HEK293 (cell line): ENCODE measurements at regions not wholly inside any gene's neighbourhood (a gene's known extent, or its start where the extent isn't known, plus 50 kb on each side); places are given as distances from the start of the nearest gene placed in this dataset.
A peak's percentile ranks its signal among the peaks of the same experiment; 100 is the strongest.

Experiments used
- CTCF ChIA-PET: fragments of 350-600 bp; formaldehyde crosslinking; extraction: SDS; loops from one replicate; lab custom pipeline; 2021; ENCODE audit warnings: antibody characterized with exemption; lab: Yijun Ruan, JAX
- POLR2A ChIA-PET: fragments of 300-600 bp; formaldehyde crosslinking; extraction: SDS; loops from one replicate; lab custom pipeline; 2020; ENCODE audit warnings: antibody characterized with exemption, inconsistent platforms; lab: Yijun Ruan, JAX
- H3K27ac ChIP-seq: fragments of 200-500 bp; sonication (Bioruptor generic); 2 replicates; pipeline ENCODE4 v1.5.1; 2014; ENCODE audit warnings: low read depth, low read length, control low read depth, inconsistent platforms; ENCODE audit errors: extremely low read depth
- H3K36me3 ChIP-seq, 2 experiments: fragments of 200-500 bp in 1 of 2; sonication (Bioruptor generic) in 1 of 2; 1 replicate in 1 of 2; 2 replicates in 1 of 2; pipeline ENCODE4 v1.5.1; 2014 to 2017; ENCODE audit warnings: inconsistent platforms in 2 of 2, low read length in 2 of 2; ENCODE audit not compliant: control insufficient read depth in 2 of 2, insufficient read depth in 1 of 2
- H3K4me1 ChIP-seq: fragments of 200-500 bp; sonication (Bioruptor generic); 2 replicates; pipeline ENCODE4 v1.5.1; 2014; ENCODE audit warnings: mild to moderate bottlenecking, low read length, inconsistent platforms; ENCODE audit not compliant: control insufficient read depth, insufficient read depth
- H3K4me3 ChIP-seq: 2 replicates; pipeline ENCODE4 v1.5.1; 2011; ENCODE audit warnings: low read depth, mild to moderate bottlenecking, control low read depth, low read length, moderate library complexity
- H3K9me3 ChIP-seq: fragments of 200-500 bp; sonication (Bioruptor generic); 2 replicates; pipeline ENCODE4 v1.5.1; 2014; ENCODE audit warnings: low read depth, low read length, inconsistent platforms; ENCODE audit not compliant: control insufficient read depth, insufficient read depth
- EGR2 ChIP-seq: fragments of 450-650 bp; formaldehyde crosslinking; IDR thresholded peaks from 2 replicates; pipeline ENCODE4 v1.5.1; 2016; ENCODE audit warnings: low read depth, missing biosample characterization, missing genetic modification characterization
- FEZF1 ChIP-seq: fragments of 450-650 bp; formaldehyde crosslinking; IDR thresholded peaks from 2 replicates; pipeline ENCODE4 v1.5.1; 2016; ENCODE audit warnings: missing biosample characterization, missing genetic modification characterization
- HIC1 ChIP-seq: fragments of 450-650 bp; formaldehyde crosslinking; IDR thresholded peaks from 2 replicates; pipeline ENCODE4 v1.5.1; 2016; ENCODE audit warnings: missing biosample characterization, missing genetic modification characterization
- PATZ1 ChIP-seq: fragments of 450-650 bp; formaldehyde crosslinking; IDR thresholded peaks from 2 replicates; pipeline ENCODE4 v1.5.1; 2016; ENCODE audit warnings: missing biosample characterization, missing genetic modification characterization
- TSHZ1 ChIP-seq: fragments of 450-650 bp; formaldehyde crosslinking; IDR thresholded peaks from 2 replicates; pipeline ENCODE4 v1.5.1; 2016; ENCODE audit warnings: missing biosample characterization, missing genetic modification characterization, borderline replicate concordance
- WT1 ChIP-seq: fragments of 450-650 bp; formaldehyde crosslinking; IDR thresholded peaks from 2 replicates; pipeline ENCODE4 v1.5.1; 2016; ENCODE audit warnings: missing biosample characterization, missing genetic modification characterization
- ZBTB21 ChIP-seq: fragments of 450-650 bp; formaldehyde crosslinking; IDR thresholded peaks from 2 replicates; pipeline ENCODE4 v1.5.1; 2017; ENCODE audit warnings: missing biosample characterization, missing genetic modification characterization
- ZEB2 ChIP-seq: fragments of 450-650 bp; formaldehyde crosslinking; IDR thresholded peaks from 2 replicates; pipeline ENCODE4 v1.5.1; 2016; ENCODE audit warnings: missing biosample characterization, missing genetic modification characterization
- ZFHX2 ChIP-seq: fragments of 450-650 bp; formaldehyde crosslinking; conservative IDR thresholded peaks from 2 replicates; pipeline ENCODE4 v1.5.1; 2016; ENCODE audit warnings: missing biosample characterization, missing genetic modification characterization
- ZFP41 ChIP-seq: fragments of 450-650 bp; formaldehyde crosslinking; IDR thresholded peaks from 2 replicates; pipeline ENCODE4 v1.5.1; 2016; ENCODE audit warnings: missing biosample characterization, missing genetic modification characterization, borderline replicate concordance
- ZNF112 ChIP-seq: fragments of 450-650 bp; formaldehyde crosslinking; IDR thresholded peaks from 2 replicates; pipeline ENCODE4 v1.5.0; 2017; ENCODE audit warnings: missing biosample characterization, missing genetic modification characterization
- ZNF169 ChIP-seq: fragments of 450-650 bp; formaldehyde crosslinking; IDR thresholded peaks from 2 replicates; pipeline ENCODE4 v1.5.1; 2016; ENCODE audit warnings: missing biosample characterization, missing genetic modification characterization
- ZNF18 ChIP-seq: fragments of 450-650 bp; formaldehyde crosslinking; IDR thresholded peaks from 2 replicates; pipeline ENCODE4 v1.5.1; 2016; ENCODE audit warnings: missing biosample characterization, missing genetic modification characterization
- ZNF223 ChIP-seq: fragments of 450-650 bp; formaldehyde crosslinking; IDR thresholded peaks from 2 replicates; pipeline ENCODE4 v1.5.1; 2016; ENCODE audit warnings: missing biosample characterization, missing genetic modification characterization
- ZNF311 ChIP-seq: fragments of 450-650 bp; formaldehyde crosslinking; IDR thresholded peaks from 2 replicates; pipeline ENCODE4 v1.5.1; 2017; ENCODE audit warnings: missing biosample characterization, missing genetic modification characterization, borderline replicate concordance
- ZNF514 ChIP-seq: fragments of 450-650 bp; formaldehyde crosslinking; IDR thresholded peaks from 2 replicates; pipeline ENCODE4 v1.5.1; 2016; ENCODE audit warnings: missing biosample characterization, missing genetic modification characterization
- ZNF571 ChIP-seq: fragments of 450-650 bp; formaldehyde crosslinking; IDR thresholded peaks from 2 replicates; pipeline ENCODE4 v1.5.0; 2017; ENCODE audit warnings: missing biosample characterization, missing genetic modification characterization
- ZNF585B ChIP-seq: fragments of 450-650 bp; formaldehyde crosslinking; IDR thresholded peaks from 2 replicates; pipeline ENCODE4 v1.5.1; 2016; ENCODE audit warnings: missing biosample characterization, missing genetic modification characterization
- ZNF623 ChIP-seq: fragments of 450-650 bp; formaldehyde crosslinking; IDR thresholded peaks from 2 replicates; pipeline ENCODE4 v1.5.1; 2016; ENCODE audit warnings: missing biosample characterization, missing genetic modification characterization
- ZNF777 ChIP-seq: fragments of 450-650 bp; formaldehyde crosslinking; IDR thresholded peaks from 2 replicates; pipeline ENCODE4 v1.5.1; 2017; ENCODE audit warnings: missing biosample characterization, missing genetic modification characterization, borderline replicate concordance
- ZNF785 ChIP-seq: fragments of 450-650 bp; formaldehyde crosslinking; IDR thresholded peaks from 2 replicates; pipeline ENCODE4 v1.5.1; 2016; ENCODE audit warnings: missing biosample characterization, missing genetic modification characterization
- ZNF837 ChIP-seq: fragments of 450-650 bp; formaldehyde crosslinking; IDR thresholded peaks from 2 replicates; pipeline ENCODE4 v1.5.1; 2016; ENCODE audit warnings: missing biosample characterization, missing genetic modification characterization

GRCh38 chr3:150068440-150069153 is 97.9 kb upstream of the PFN2 start (continued):
- TF ChIP-seq ZNF223 (tag by site-specific recombination) = no peak
- no peak for TF ChIP-seq ZNF112
- TF ChIP-seq ZNF169 = no peak
- no peak for TF ChIP-seq ZNF571 (tag by site-specific recombination)
- TF ChIP-seq PATZ1 (tag by site-specific recombination) = no peak
- TF ChIP-seq TSHZ1 (tag by site-specific recombination) = no peak
- no peak for TF ChIP-seq ZFP41 (tag by site-specific recombination)
- no peak for TF ChIP-seq ZNF18 (tag by site-specific recombination)
- no peak for TF ChIP-seq ZNF311 (tag by site-specific recombination)
- TF ChIP-seq HIC1 (tag by site-specific recombination) = no peak
- no peak for TF ChIP-seq WT1 (tag by site-specific recombination)
- TF ChIP-seq ZBTB21 = no peak
- no peak for TF ChIP-seq ZNF777
- no peak for TF ChIP-seq ZNF514 (tag by site-specific recombination)
- no peak for TF ChIP-seq ZNF785 (tag by site-specific recombination)
- TF ChIP-seq FEZF1 (tag by site-specific recombination) = peak; percentile 15; the same call in 1 of the 2 replicates
- TF ChIP-seq, all 188 proteins: peak for 6

GRCh38 chr3:150067561-150067960 is 96.9 kb upstream of the PFN2 start:
- no peak overlapping the region for H3K4me3 ChIP-seq
- no peaks in the 10 kb centered on the region for H3K9me3 ChIP-seq
- ChIA-PET CTCF (no interaction called here), POLR2A (no interaction called here)
- H3K27ac ChIP-seq = no peak overlapping the region
- TF ChIP-seq ZNF169 (no peak), ZNF585B (tag by site-specific recombination) (no peak), ZNF623 (tag by site-specific recombination) (no peak), EGR2 (tag by site-specific recombination) (no peak), ZFHX2 (tag by site-specific recombination) (0 out of 2 replicates have a peak, but pooled peaks have one; percentile 19), ZNF837 (tag by site-specific recombination) (no peak), ZEB2 (tag by site-specific recombination) (no peak)
- no peaks in the 10 kb centered on the region for H3K36me3 ChIP-seq
- H3K4me1 ChIP-seq = 0 out of 2 replicates have a peak, but pooled peaks cover 2% of the 10 kb centered on the region
